Thyroid gland (tissue), 4 donors: ENCODE measurements at regions not wholly inside any gene's neighbourhood (a gene's known extent, or its start where the extent isn't known, plus 50 kb on each side); places are given as distances from the start of the nearest gene placed in this dataset.

Experiments used
- CTCF ChIP-seq, 6 experiments: fragments of 200-600 bp in 3 of 6; fragments of 450-650 bp in 3 of 6; sonication (generic) in 3 of 6; IDR thresholded peaks; one replicate each; pipeline ENCODE4 v1.5.1; 2016 to 2019; ENCODE audit warnings: antibody characterized with exemption in 6 of 6, mild to moderate bottlenecking in 2 of 6, inconsistent platforms in 1 of 6, moderate library complexity in 1 of 6
- POLR2A ChIP-seq, 2 donors: fragments of 450-650 bp; IDR thresholded peaks; one replicate each; pipeline ENCODE4 v1.6.1; 2017; ENCODE audit warnings: antibody characterized with exemption in 2 of 2, mild to moderate bottlenecking in 2 of 2, moderate library complexity in 1 of 2

GRCh38 chr7:57198801-57199200 lies 66.6 kb upstream of the ZNF479 start:
- TF ChIP-seq POLR2A (IDR thresholded peaks at IDR 0.05) (no peak), CTCF (IDR thresholded peaks at IDR 0.05) (no peak)
